Fibroblast of lung (primary cell): ENCODE measurements at regions not wholly inside any gene's neighbourhood (a gene's known extent, or its start where the extent isn't known, plus 50 kb on each side); places are given as distances from the start of the nearest gene placed in this dataset.

Source experiments
- CTCF ChIP-seq, 2 donors: IDR thresholded peaks in 1 of 2; conservative IDR thresholded peaks in 1 of 2; 1 replicate in 1 of 2; 2 replicates in 1 of 2; pipeline ENCODE4 v1.5.1; 2011 to 2012; ENCODE audit warnings: low read length in 2 of 2, control low read depth in 1 of 2, inconsistent platforms in 1 of 2, low read depth in 1 of 2, mild to moderate bottlenecking in 1 of 2
- EZH2 ChIP-seq: IDR thresholded peaks from 2 replicates; pipeline ENCODE4 v1.5.1; 2012; ENCODE audit warnings: low read length, control low read depth, mild to moderate bottlenecking; ENCODE audit errors: missing control alignments

- no peak for TF ChIP-seq CTCF (conservative IDR thresholded peaks at IDR 0.05 in 1 of 2, IDR thresholded peaks at IDR 0.05 in 1 of 2; ENCODE audit: low read depth in 1 of 2, low read length in 2 of 2)
- no peak for TF ChIP-seq EZH2
Measured at GRCh38 chr3:102545276-102545675, 110.5 kb downstream of the ZPLD1 start.
